MM.1S (cell line): ENCODE measurements at regions not wholly inside any gene's neighbourhood (a gene's known extent, or its start where the extent isn't known, plus 50 kb on each side); places are given as distances from the start of the nearest gene placed in this dataset.

Experiments used
- EZH2 ChIP-seq: fragments of 300-600 bp; sonication (generic); optimal IDR thresholded peaks from 2 replicates; pipeline ENCODE3; 2017; ENCODE audit warnings: low read depth, mild to moderate bottlenecking, antibody characterized with exemption, low read length, mixed read lengths
- EZH2phosphoT487 ChIP-seq: fragments of 300-600 bp; sonication (generic); IDR thresholded peaks from 2 replicates; pipeline ENCODE4 v1.6.1; 2018; ENCODE audit warnings: antibody characterized with exemption, low read length
- TF ChIP-seq, protein P1 (sequence below): fragments of 300-600 bp; sonication (generic); IDR thresholded peaks from 2 replicates; pipeline ENCODE4 v1.5.1; 2016; ENCODE audit warnings: antibody characterized with exemption, low read length, mixed read lengths

DNA sequence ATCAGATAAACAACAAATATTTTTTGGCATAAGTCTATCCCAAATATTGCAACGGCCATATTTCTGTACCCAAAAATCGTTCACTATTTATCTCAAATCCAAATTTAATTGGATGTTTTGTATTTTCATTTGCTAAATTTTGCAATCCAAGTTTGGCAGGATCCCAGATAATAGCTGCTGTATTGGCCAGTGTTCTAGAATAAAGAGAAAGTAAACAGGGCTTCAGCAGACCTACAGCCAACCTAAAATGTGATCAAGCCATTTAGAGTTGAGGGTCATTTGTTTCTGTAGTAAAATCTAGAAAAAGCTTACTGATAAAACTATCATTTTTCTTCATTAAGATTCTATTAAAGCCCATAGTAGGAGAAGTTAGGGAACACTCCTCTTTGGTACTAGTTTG lies 506.6 kb upstream of the PTBP2 start:
- TF ChIP-seq, protein P1, sequence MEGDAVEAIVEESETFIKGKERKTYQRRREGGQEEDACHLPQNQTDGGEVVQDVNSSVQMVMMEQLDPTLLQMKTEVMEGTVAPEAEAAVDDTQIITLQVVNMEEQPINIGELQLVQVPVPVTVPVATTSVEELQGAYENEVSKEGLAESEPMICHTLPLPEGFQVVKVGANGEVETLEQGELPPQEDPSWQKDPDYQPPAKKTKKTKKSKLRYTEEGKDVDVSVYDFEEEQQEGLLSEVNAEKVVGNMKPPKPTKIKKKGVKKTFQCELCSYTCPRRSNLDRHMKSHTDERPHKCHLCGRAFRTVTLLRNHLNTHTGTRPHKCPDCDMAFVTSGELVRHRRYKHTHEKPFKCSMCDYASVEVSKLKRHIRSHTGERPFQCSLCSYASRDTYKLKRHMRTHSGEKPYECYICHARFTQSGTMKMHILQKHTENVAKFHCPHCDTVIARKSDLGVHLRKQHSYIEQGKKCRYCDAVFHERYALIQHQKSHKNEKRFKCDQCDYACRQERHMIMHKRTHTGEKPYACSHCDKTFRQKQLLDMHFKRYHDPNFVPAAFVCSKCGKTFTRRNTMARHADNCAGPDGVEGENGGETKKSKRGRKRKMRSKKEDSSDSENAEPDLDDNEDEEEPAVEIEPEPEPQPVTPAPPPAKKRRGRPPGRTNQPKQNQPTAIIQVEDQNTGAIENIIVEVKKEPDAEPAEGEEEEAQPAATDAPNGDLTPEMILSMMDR = no peak
- TF ChIP-seq EZH2phosphoT487 (no peak), EZH2 (no peak)
